ENCODE measurements at regions not wholly inside any gene's neighbourhood (a gene's known extent, or its start where the extent isn't known, plus 50 kb on each side); places are given as distances from the start of the nearest gene placed in this dataset.

DNA sequence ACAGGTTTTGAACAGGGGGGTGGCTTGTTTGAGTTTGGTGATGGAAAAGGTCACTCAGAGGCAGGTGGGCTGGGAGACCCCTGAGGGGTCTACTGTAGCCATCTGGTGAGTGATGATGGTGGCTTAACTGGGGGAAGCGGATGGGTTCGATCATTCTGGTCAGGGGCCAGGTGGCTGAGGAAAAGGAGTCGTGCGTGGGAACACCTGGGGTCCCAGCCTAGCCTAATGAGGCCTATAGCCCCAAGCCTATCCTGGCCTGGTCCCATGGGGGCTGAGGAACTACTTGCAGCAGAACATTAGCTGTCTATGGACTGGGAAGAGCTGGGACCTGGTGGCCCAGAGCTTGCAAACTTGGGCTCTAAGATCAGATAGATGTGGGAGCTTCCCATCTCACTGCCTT lies 158.4 kb upstream of the MYL2 start (continued):
- no peak for TF ChIP-seq SAP30 (IDR thresholded peaks at IDR 0.05; ENCODE audit: insufficient read depth, insufficient replicate concordance, low read length)
